Esophagus muscularis mucosa (tissue), 4 donors: ENCODE measurements at regions not wholly inside any gene's neighbourhood (a gene's known extent, or its start where the extent isn't known, plus 50 kb on each side); places are given as distances from the start of the nearest gene placed in this dataset.

Source experiments
- DNase-seq: peaks from one replicate; pipeline ENCODE4 v3.0.0-alpha.2; 2017; ENCODE audit errors: extremely low spot score
- H3K27ac ChIP-seq, 4 donors: fragments of 200-600 bp; sonication (generic); replicated peaks in 1 of 4; 1 replicate in 3 of 4; 2 replicates in 1 of 4; pipeline ENCODE4 v1.5.1; 2016 to 2019; ENCODE audit warnings: mild to moderate bottlenecking in 1 of 4
- H3K27me3 ChIP-seq, 4 donors: fragments of 200-600 bp; sonication (generic); one replicate each; pipeline versions ENCODE4 v1.5.1 to v1.6.0; 2016 to 2019
- H3K36me3 ChIP-seq, 4 donors: fragments of 200-600 bp; sonication (generic); one replicate each; pipeline ENCODE4 v1.5.1; 2016 to 2019
- H3K4me1 ChIP-seq, 4 donors: fragments of 200-600 bp; sonication (generic); one replicate each; pipeline ENCODE4 v1.5.1; 2016 to 2019
- H3K4me3 ChIP-seq, 4 donors: fragments of 200-600 bp; sonication (generic); 1 replicate in 2 of 4; 2 replicates in 2 of 4; pipeline ENCODE4 v1.5.1; 2016 to 2019; ENCODE audit warnings: mild to moderate bottlenecking in 4 of 4, moderate library complexity in 1 of 4
- H3K9me3 ChIP-seq, 4 donors: fragments of 200-600 bp; sonication (generic); 1 replicate in 3 of 4; 2 replicates in 1 of 4; pipeline ENCODE4 v1.5.1; 2016 to 2019
- CTCF ChIP-seq, 3 experiments: fragments of 200-600 bp in 2 of 3; fragments of 450-650 bp in 1 of 3; sonication (generic) in 2 of 3; IDR thresholded peaks; one replicate each; pipeline ENCODE4 v1.5.1; 2017 to 2019; ENCODE audit warnings: antibody characterized with exemption in 3 of 3, mild to moderate bottlenecking in 2 of 3, moderate library complexity in 1 of 3
- EP300 ChIP-seq: sonication (generic); formaldehyde crosslinking; IDR thresholded peaks from one replicate; pipeline ENCODE4 v1.6.1; 2017; ENCODE audit warnings: antibody characterized with exemption
- POLR2A ChIP-seq: fragments of 450-650 bp; IDR thresholded peaks from one replicate; pipeline ENCODE4 v1.6.1; 2017; ENCODE audit warnings: antibody characterized with exemption, moderate library complexity, mild to moderate bottlenecking, low read depth
- POLR2AphosphoS5 ChIP-seq, 2 donors: sonication (generic); formaldehyde crosslinking; IDR thresholded peaks; one replicate each; pipeline ENCODE4 v1.6.1; 2017; ENCODE audit warnings: antibody characterized with exemption in 2 of 2
- WGBS: methylation state at CpG from one replicate; pipeline ENCODE4 v1.1.5; 2018; 5-methylcytosine and 5-hydroxymethylcytosine counted together
- intact Hi-C: fragments of 100-400 bp; cut with DNase I; formaldehyde crosslinking; loops from one replicate; pipeline ENCODE4 v1.15.1; 2023

- WGBS = 88% methylated on average over 12 of the region's 12 CpGs
- no peaks in the 10 kb centered on the region for H3K36me3 ChIP-seq
- H3K27ac ChIP-seq = no peak overlapping the region
- intact Hi-C loops = loop anchor here (2.0 to 10.0 kb wide), 3 partner anchors 143 to 447 kb away; no protein-coding TSS in a partner anchor
- no peak for DNase-seq
- H3K9me3 ChIP-seq = no peaks in the 10 kb centered on the region
- TF ChIP-seq POLR2AphosphoS5 (IDR thresholded peaks at IDR 0.05) (no peak), POLR2A (no peak), CTCF (IDR thresholded peaks at IDR 0.05) (no peak), EP300 (no peak)
- H3K4me3 ChIP-seq = no peak overlapping the region
- H3K4me1 ChIP-seq = peaks cover 0 to 25% (median 8%) of the 10 kb centered on the region in 4 donors
- H3K27me3 ChIP-seq = no peaks in the 10 kb centered on the region
These were observed 172.8 kb downstream of the IRF8 start for GRCh38 chr16:86071611-86072240.

GRCh38 chr16:86072328-86073102, 173.6 kb downstream of the IRF8 start:
- WGBS = 52% methylated on average over 20 of the region's 21 CpGs
- Histone ChIP-seq H3K27ac (no peak overlapping the region), H3K27me3 (no peaks in the 10 kb centered on the region), H3K4me1 (peaks cover 0 to 25% (median 8%) of the 10 kb centered on the region in 4 donors), H3K4me3 (no peak overlapping the region), H3K36me3 (no peaks in the 10 kb centered on the region), H3K9me3 (no peaks in the 10 kb centered on the region)
- no peak for DNase-seq
- intact Hi-C loops = loop anchor here (2.0 to 10.0 kb wide), 3 partner anchors 142 to 446 kb away; no protein-coding TSS in a partner anchor
- TF ChIP-seq POLR2AphosphoS5 (IDR thresholded peaks at IDR 0.05) (peak; percentile 28 to 32), CTCF (IDR thresholded peaks at IDR 0.05) (peak; percentile 80 to 88 (median 84)), POLR2A (no peak), EP300 (no peak)

- Histone ChIP-seq H3K27me3 (no peaks in the 10 kb centered on the region), H3K4me1 (peaks cover 0 to 25% (median 8%) of the 10 kb centered on the region in 4 donors), H3K4me3 (no peak overlapping the region), H3K27ac (no peak overlapping the region), H3K36me3 (no peaks in the 10 kb centered on the region), H3K9me3 (no peaks in the 10 kb centered on the region)
- WGBS = 69% methylated on average over 9 of the region's 11 CpGs
- TF ChIP-seq CTCF (IDR thresholded peaks at IDR 0.05) (no peak), POLR2A (no peak), POLR2AphosphoS5 (IDR thresholded peaks at IDR 0.05) (no peak), EP300 (no peak)
- intact Hi-C loops = loop anchor here (2.0 to 10.0 kb wide), 3 partner anchors 142 to 446 kb away; no protein-coding TSS in a partner anchor
- no peak for DNase-seq
These were observed 174.2 kb downstream of the IRF8 start for GRCh38 chr16:86073103-86073625.

GRCh38 chr16:86073763-86074493, 175.0 kb downstream of the IRF8 start:
- Histone ChIP-seq H3K27ac (no peak overlapping the region), H3K27me3 (no peaks in the 10 kb centered on the region), H3K4me3 (no peak overlapping the region), H3K4me1 (peaks cover 0 to 25% (median 8%) of the 10 kb centered on the region in 4 donors), H3K9me3 (no peaks in the 10 kb centered on the region), H3K36me3 (no peaks in the 10 kb centered on the region)
- 88% methylated on average over 9 of the region's 9 CpGs for WGBS
- TF ChIP-seq EP300 (no peak), POLR2A (no peak), POLR2AphosphoS5 (IDR thresholded peaks at IDR 0.05) (no peak), CTCF (IDR thresholded peaks at IDR 0.05) (no peak)
- intact Hi-C loops = loop anchor here (2.0 to 10.0 kb wide), 3 partner anchors 141 to 445 kb away; no protein-coding TSS in a partner anchor
- DNase-seq = no peak
